Body of pancreas (tissue), 4 donors: ENCODE measurements at regions not wholly inside any gene's neighbourhood (a gene's known extent, or its start where the extent isn't known, plus 50 kb on each side); places are given as distances from the start of the nearest gene placed in this dataset.

ENCODE experiments used
- POLR2A ChIP-seq, 3 donors: fragments of 450-650 bp; IDR thresholded peaks; one replicate each; pipeline ENCODE4 v1.6.1; 2016; ENCODE audit warnings: antibody characterized with exemption in 3 of 3, mild to moderate bottlenecking in 2 of 3
- TF ChIP-seq, protein P1 (sequence below), 7 experiments: fragments of 450-650 bp in 4 of 7; fragments of 200-600 bp in 3 of 7; sonication (generic) in 3 of 7; IDR thresholded peaks; one replicate each; pipeline ENCODE4 v1.5.1; 2016 to 2019; ENCODE audit warnings: antibody characterized with exemption in 7 of 7

GRCh38 chr7:152949253-152949652, 189.7 kb downstream of the ACTR3B start:
- TF ChIP-seq, protein P1, sequence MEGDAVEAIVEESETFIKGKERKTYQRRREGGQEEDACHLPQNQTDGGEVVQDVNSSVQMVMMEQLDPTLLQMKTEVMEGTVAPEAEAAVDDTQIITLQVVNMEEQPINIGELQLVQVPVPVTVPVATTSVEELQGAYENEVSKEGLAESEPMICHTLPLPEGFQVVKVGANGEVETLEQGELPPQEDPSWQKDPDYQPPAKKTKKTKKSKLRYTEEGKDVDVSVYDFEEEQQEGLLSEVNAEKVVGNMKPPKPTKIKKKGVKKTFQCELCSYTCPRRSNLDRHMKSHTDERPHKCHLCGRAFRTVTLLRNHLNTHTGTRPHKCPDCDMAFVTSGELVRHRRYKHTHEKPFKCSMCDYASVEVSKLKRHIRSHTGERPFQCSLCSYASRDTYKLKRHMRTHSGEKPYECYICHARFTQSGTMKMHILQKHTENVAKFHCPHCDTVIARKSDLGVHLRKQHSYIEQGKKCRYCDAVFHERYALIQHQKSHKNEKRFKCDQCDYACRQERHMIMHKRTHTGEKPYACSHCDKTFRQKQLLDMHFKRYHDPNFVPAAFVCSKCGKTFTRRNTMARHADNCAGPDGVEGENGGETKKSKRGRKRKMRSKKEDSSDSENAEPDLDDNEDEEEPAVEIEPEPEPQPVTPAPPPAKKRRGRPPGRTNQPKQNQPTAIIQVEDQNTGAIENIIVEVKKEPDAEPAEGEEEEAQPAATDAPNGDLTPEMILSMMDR (IDR thresholded peaks at IDR 0.05): no peak
- no peak for TF ChIP-seq POLR2A (IDR thresholded peaks at IDR 0.05)
